ENCODE measurements at regions not wholly inside any gene's neighbourhood (a gene's known extent, or its start where the extent isn't known, plus 50 kb on each side); places are given as distances from the start of the nearest gene placed in this dataset.
A peak's percentile ranks its signal among the peaks of the same experiment; 100 is the strongest.

DNA sequence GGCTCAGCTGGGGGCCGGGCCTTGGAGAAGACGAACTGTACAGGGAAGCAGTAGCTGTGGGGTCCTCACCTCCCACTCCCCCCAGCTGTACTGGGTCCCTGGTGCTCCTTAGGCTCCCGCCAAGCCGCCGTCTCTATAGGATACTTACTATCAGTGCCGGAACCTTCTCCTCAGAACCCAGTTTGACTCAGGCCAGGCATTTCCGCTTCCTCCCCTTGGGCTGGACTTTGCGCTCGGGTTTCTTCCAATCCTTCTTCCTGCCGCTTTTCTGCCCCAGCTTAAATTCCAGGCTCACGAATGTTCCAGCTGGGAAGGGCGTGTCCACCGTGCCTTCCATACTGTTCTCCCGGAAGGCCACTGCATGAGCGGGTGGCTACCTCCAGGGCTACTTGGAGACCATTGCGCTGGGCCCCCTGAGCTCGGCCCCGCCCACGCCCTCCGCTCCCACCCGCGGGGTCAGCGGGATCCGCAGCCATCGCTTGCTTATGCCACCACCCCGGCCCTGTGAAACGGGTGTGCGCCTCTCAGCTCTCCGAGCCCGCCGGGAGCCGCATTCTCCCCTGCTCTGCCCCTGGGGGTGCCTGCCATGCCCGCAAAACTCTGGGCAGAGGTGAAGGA lies 1795.9 kb downstream of the TP53TG3F start:
- no peak overlapping the region for H3K27ac ChIP-seq
- no peak for TF ChIP-seq ZFX (IDR thresholded peaks at IDR 0.05)
- TF ChIP-seq, protein P1, sequence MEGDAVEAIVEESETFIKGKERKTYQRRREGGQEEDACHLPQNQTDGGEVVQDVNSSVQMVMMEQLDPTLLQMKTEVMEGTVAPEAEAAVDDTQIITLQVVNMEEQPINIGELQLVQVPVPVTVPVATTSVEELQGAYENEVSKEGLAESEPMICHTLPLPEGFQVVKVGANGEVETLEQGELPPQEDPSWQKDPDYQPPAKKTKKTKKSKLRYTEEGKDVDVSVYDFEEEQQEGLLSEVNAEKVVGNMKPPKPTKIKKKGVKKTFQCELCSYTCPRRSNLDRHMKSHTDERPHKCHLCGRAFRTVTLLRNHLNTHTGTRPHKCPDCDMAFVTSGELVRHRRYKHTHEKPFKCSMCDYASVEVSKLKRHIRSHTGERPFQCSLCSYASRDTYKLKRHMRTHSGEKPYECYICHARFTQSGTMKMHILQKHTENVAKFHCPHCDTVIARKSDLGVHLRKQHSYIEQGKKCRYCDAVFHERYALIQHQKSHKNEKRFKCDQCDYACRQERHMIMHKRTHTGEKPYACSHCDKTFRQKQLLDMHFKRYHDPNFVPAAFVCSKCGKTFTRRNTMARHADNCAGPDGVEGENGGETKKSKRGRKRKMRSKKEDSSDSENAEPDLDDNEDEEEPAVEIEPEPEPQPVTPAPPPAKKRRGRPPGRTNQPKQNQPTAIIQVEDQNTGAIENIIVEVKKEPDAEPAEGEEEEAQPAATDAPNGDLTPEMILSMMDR (conservative IDR thresholded peaks at IDR 0.05) = no peak

- no peak for TF ChIP-seq ZFX (IDR thresholded peaks at IDR 0.05)
- TF ChIP-seq, protein P1 (conservative IDR thresholded peaks at IDR 0.05) = no peak
- no peak overlapping the region for H3K27ac ChIP-seq
Measured at GRCh38 chr16:35255816-35256215, 1796.4 kb downstream of the TP53TG3F start.

DNA sequence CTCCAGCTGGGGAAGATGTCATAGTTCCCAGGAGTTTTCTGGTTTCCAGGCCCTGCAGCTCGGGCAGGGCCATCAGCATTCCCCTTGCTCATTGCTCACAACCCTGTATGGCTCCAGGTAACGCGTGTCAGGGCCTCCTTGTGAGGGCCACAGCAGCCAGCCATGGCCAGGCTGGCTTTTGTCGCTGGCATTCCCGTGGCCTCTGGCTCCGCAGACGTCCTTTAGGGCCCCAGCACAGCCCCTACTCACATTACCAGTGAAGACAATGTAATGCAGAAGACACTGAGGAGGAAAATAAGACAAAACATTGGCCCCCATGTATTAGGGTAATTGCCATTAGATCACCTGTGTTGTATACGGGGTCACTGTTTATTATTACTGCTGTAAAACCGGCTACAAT lies 1799.0 kb downstream of the TP53TG3F start:
- no peak overlapping the region for H3K27ac ChIP-seq
- no peak for TF ChIP-seq ZFX (IDR thresholded peaks at IDR 0.05)
- TF ChIP-seq, protein P1 (conservative IDR thresholded peaks at IDR 0.05) = no peak

DNA sequence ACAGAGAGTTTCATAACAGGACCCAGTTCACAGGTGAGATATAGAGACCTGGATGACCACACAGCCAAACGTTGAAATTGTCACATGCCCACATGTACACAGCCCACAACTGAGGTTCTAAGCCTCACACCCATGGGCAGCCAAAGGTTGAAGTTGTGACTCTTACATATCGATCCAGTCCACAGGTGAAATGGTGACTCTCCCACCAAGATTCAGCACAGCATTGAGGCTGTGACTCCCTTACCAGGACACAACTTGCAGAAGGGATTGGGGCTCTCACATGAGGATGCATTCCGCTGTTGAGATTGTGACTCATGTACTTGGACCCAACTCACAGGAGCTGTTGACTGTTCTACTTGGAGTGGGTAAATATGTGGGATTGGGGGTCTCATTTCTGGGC lies 1836.4 kb downstream of the TP53TG3F start:
- H3K27ac ChIP-seq = no peak overlapping the region; the same call in 1 of the 2 replicates
- no peak for TF ChIP-seq ZFX (IDR thresholded peaks at IDR 0.05)
- TF ChIP-seq, protein P1 (conservative IDR thresholded peaks at IDR 0.05) = no peak

GRCh38 chr16:35296962-35297653 lies 1837.7 kb downstream of the TP53TG3F start:
- peak overlapping the region; percentile 17; the same call in 1 of the 2 replicates for H3K27ac ChIP-seq
- no peak for TF ChIP-seq ZFX (IDR thresholded peaks at IDR 0.05)
- TF ChIP-seq, protein P1 (conservative IDR thresholded peaks at IDR 0.05) = no peak

DNA sequence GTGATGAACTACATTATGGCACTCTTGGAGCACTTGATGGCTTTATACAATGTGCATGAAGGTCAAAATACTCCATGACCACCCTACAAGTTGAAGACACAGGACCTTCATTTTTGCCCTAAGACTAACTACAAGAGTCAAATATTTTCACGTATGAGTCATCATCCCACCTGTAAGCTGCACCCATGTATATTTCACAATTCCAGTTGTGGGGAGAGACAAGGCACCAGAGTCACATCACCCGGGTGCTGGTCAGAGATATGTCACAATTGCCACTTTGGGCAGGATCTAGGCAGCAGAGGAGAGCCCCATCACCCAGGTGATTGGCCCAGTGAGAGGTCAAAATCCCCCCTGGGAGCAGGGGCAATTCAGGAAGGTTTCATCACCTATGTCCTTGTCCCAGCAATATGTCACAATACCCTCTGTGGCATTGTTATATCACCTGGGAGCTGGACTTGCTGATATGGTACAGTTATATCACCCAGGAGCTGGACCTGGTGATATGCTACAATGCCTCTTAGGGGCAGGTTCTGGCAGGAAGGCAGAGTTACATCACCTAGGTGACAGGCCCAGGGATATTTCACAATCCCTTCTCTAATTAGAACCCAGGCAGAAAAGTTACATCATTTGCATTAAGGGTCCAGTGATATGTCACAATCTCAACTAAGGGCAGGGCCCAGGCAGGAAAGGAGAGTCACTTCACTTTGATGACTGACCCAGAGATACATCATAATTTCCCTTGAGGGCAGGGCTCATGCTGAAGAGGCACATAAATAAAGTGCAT lies 1839.2 kb downstream of the TP53TG3F start:
- no peak for TF ChIP-seq ZFX (IDR thresholded peaks at IDR 0.05)
- TF ChIP-seq, protein P1 (conservative IDR thresholded peaks at IDR 0.05) = no peak

GRCh38 chr16:35302859-35303258 lies 1843.4 kb downstream of the TP53TG3F start:
- TF ChIP-seq, protein P1 (conservative IDR thresholded peaks at IDR 0.05) = 0 out of 2 replicates have a peak, but pooled peaks have one; percentile 5
- no peak for TF ChIP-seq ZFX (IDR thresholded peaks at IDR 0.05)

More for the DNA sequence above, 1839.2 kb downstream of the TP53TG3F start:
- no peak overlapping the region for H3K27ac ChIP-seq

More at GRCh38 chr16:35302859-35303258, 1843.4 kb downstream of the TP53TG3F start:
- no peak overlapping the region for H3K27ac ChIP-seq

Data from C4-2B (cell line).